Left renal pelvis (tissue), 4 donors: ENCODE measurements at regions not wholly inside any gene's neighbourhood (a gene's known extent, or its start where the extent isn't known, plus 50 kb on each side); places are given as distances from the start of the nearest gene placed in this dataset.

Source experiments
- DNase-seq, 4 donors: peaks; one replicate each; pipeline ENCODE4 v3.0.0-alpha.2; 2013; ENCODE audit warnings: low read depth in 4 of 4, low spot score in 3 of 4

DNA sequence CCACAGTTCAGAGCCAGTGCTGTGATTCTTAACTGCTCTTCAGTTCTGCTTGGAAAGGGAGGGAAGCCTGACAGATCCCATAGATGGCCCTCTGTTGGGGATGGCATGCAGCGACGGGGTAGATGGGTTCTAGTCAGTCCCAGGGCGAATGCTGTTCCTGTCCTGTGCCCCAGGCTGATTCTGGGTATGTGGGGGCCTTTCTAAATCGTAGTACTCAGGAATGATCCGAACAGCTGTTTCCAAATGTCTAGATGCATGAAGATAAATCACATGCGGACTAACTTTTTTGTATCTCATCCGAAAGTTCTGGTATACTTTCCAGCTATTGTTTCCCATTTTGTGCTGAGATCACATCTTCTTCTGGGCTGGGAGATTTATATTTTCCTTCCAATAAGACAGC, 186.0 kb upstream of the MKI67 start:
- DNase-seq: no peak

DNA sequence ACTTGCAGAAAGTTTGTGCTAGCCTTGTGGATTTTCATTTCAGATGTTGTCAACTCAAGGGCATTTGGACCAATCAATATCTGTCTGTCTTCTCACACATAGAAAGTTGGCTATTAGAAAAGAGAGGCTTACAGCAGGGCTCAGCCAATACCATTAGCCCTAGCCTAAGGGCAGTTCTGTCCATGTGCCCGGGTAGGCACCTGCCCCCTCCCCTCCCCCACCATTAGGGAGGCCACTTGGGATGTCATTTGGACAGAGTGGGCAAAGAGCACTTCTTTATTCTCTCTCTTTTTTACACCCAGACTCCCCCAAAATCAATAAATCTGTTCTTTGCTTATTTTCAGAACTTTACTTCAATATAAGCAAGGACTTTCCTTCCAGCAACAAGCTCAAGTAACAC, 188.5 kb upstream of the MKI67 start:
- no peak for DNase-seq

DNA sequence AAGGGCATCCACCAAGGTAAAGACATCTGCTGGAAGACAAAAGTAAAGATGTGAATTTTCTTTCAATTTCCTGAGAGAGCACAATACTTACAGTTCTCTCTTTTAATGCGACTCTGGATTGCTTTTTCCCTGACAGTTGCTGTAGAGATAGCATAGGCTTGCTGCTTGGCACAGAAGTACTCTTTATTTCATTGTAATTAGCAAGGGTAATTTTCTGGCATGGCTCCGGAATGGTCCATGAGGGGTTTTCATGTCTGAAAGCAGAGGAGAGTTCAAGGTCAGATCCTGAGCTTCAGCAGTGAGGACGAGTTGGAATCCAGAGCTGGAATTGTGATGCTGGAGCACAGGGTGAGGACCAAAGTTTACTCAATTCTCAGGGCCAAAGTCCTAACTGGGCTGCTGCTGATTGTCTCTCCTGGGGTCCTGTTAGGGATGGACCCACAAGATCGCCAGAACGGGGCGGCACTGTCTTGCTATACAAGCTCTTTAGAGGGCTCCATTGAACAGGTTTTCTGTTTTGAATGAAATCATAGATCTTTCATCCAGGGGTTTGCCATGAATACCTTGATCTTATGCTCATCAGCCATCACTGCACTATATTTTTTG, 190.0 kb upstream of the MKI67 start:
- no peak for DNase-seq

DNA sequence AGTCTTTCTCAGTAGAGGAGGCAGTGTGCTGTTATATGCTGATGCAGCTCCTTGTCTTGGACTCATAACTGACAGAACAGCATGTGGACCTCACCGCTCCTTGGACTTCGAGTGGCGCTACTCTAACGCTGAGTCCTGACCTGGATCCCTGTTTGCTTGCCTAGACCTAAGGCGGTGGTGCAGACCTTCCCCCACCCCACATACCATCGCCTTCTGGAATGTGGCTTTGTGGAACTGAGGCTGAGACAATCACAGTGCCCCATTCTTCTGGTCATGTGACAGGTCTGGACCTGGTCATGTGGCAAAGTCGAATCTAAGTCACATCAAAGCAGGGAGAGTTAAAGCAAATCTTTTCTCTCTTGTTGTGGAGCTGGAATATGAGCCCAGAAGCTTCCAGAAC, 190.7 kb upstream of the MKI67 start:
- DNase-seq: no peak

DNA sequence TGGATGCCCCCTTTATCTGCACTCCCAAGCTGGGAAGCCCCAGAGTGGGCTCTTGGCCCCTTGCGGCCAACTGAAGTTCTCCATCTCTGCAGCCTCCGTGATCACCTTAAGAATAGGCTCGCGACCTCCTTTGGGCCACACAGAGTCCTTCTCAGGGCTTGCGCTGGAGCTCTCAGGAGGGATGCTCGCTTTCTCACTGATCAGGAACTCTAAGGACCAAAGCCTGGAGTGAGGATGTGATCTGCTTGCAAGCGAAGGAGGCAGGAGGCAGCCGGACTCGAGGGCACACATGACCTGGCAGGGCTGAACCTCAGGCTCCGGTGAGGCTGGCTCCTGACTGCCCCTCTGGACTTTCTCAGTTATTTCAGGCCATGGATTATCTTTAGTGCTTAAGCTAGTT, 192.1 kb upstream of the MKI67 start:
- no peak for DNase-seq

DNA sequence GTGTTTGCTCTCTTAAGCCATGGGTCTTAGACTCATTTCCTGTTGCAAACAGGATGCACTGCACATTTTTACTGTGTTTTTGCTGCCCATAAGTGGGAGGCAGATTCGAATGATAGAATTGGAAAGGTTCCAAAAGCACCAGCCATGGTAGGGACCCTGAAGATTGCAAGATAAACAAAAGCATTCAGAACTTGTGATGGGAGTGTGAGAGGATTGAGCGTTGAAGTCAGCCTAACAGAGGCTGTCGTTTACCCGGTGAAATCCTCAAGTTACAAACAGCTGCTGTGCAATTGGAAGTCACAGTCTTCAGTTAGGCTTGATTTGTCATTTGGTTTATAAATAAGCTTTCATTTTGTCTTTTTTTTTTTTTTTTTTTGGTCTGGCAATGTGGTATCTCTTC, 192.7 kb upstream of the MKI67 start:
- DNase-seq: no peak

DNA sequence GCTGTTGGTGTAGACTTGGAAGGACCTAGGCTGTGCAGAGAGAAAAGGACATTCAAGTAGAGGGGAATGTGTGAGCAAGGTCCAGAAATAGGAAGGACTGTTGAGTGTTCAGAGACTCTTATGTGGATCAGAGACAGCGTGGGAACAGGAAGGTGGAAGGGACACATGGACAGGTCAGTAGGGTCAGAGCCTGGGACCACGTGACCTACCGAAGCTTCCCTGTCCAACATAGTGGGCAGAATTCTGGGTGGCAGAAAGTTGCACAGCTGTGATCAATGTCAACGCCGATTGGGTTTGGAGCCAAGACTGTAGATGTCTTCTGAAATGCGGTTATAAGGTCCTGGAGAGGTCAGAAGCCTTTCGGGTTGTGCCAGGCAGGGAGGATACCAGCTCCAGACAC, 195.9 kb upstream of the MKI67 start:
- no peak for DNase-seq

DNA sequence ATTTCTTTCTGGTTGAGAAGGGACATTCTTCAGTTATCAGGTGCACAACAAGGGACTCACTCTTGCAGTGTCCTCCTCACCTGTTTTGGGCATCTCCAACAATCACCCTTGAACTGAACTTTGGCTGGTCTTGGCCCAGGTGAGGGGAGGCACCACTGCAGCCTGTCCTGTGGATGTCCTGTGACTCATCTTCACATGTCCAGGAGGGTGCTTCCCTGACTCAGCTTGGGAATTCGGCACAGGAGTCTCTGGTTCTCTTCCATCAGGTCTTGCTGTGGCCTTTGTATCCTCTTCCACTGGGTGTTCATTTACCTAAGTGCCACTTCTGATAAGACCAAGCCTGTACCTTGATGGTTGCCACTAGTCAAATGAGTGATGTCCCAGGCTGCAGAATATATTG, 196.7 kb upstream of the MKI67 start:
- DNase-seq: no peak

DNA sequence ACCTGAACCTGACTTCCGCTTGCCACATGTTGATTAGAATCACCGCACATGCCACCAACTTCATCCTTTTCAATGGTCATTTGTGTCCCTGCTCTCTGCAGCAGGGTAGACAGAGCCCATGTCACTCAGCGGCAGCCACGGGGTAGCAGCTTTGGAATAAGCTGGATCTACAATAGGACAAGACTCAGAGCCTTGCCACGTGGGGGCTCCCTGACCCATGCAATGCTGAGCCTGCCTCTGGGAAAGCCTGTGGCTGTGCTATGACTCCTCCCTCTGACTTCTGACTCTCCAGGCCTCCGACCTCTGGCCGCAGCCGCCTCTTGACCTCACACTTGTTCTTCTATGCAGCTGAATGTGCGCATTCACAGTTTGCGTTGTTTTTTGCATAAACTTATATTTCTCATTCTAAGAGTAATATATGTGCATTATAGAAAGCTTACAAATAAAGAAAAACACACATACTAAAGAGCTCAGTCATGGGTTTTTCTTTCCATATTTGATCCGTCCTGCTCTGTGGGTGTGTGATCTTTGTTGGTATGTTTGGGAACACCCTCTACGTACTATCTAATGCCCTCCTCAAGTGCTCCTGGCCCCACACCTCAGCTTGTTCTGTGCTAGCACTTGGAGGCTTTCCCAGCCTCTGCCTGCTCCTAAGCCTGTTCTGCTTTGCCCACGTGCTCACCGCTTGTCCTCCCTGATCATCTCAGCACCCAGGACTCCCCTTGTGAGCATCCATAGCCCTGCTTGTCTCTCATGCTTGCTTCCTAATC, 198.0 kb upstream of the MKI67 start:
- no peak for DNase-seq

DNA sequence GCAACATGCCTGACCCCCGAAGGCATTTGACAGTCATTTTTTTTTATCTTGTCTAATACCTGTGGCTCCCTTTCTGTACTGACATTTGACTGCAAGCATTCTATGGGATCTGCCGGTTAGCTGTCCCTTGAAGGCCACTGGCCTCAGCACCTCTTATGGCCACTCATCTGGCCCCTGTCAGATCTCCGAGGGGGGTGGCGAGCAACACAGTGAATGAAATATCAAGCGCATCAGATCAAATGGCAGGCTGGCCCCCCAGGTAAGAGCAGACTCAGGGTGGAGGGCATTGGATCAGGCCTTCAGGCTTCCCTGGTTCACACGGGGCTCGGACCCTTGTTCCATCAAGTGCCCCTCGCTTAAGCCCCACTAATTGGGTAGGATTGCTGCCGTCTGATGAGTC, 199.6 kb upstream of the MKI67 start:
- no peak for DNase-seq

DNA sequence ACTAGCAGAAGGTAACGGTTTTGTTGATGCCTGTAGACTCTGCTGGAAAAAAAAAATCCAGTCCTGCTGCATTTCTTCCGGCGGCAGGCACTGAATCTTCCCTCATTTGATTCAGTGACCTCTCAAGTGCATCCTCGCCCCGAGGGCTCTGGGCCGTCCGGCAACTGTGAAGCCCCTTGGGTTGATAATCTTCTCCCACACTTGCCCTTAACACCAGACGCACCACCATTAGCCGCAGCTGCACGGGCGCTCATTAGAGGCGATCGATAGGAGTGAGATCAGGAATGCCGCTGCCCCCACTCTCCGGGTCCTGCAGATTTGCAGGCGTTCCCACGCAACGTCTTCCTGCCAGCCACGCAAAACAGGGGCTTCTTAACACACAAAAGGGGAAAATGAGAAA, 200.0 kb upstream of the MKI67 start:
- no peak for DNase-seq

DNA sequence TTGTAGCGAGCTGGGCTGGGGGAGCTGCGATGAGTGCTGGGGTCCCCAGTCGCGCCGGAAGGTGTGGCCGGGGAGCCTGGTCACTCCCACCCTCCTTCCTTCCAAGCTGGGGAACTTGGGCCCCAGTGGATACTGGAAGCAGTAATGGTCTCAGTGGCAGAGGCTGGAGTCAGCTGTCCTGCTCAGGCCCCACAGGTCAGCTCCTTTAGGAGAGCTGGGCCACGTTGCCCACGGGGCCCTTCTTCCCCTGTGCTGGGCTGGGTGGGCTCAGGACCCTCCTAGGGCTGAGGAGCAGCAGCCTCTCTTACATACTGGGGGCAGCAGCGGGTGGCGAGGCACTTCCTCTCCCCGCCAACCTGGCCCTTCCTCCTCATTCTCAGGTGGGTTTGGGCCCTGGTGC, 200.6 kb upstream of the MKI67 start:
- no peak for DNase-seq

DNA sequence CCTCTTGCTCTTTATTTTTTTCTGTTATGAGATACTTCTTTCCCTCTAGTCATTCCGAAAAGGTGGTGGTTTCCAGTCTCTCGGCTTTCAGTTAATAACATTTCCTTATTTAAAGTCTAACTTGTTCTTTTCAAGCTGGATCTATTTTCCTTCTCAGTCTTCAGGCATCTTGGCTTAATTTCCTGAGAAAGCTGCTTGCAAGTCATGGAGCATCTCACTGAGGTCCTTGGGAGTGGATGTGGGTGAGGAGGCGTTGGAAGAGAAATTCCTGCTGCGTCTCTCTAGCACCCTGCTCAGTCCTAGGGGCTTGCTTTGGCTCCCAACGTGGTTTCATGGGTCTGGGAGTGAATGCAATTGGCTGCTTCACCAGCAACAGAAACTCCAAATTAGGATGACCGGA, 210.2 kb upstream of the MKI67 start:
- no peak for DNase-seq

DNA sequence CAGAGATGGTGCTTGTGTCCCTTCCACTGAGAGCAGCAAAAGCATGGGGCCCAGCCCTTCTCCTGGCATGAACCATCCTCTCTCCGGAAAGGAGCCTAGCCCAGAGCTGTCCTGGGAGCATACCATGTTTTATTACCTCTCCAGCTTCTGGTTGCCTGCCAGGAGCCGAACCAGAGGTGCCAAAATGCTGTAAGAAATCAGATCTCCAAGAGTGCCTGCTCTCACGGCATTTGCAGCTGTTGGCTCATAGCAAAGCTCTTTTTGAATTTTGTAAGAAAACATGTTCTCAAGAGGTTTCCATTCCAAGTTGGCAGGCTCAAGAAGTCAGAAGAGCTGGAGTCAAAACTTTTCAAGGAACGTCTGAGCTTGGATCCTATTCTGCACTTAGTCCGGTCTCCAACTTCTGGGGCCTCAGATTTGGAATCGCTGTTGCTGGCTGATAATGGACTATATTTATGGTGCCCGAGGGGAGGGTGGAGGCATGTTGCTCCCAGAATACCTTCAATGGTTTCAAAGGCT, 211.7 kb upstream of the MKI67 start:
- no peak for DNase-seq

DNA sequence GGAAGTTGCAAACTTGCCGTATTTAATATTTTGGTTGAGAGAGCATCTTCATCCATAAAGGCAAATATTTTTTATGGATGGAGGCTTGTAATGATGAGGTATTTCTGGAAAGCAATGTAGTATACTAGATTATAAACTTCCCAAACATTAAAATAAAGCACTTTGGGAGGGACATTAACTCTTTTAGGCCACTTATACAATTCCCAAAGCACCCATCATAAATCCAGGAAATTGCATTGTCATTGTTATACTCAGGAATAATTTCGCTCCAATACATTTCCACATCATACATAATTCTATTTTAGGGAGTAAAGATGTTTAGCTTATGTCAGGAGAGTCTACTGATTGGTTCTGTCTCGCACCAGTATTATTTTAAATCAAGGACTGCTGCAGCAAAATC, 212.7 kb upstream of the MKI67 start:
- DNase-seq: no peak

DNA sequence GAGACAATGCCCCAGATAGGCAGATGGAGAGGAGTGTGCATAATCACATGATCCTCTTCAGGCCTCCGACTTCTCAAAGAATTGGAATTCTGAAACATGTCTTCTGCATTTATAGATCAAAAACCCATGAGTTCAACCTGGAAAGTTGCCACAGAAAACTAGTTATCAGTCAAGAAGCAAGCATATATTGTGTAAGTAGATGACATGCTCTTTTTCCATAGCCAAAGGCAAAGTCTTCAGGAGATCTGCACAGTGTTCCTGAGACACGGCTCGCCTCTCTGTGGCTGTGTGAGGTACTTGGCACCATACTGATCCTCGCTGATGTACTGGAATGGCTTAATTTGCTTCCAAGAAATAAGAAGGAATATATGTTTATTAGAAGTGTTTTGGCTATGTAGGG, 213.5 kb upstream of the MKI67 start:
- no peak for DNase-seq

DNA sequence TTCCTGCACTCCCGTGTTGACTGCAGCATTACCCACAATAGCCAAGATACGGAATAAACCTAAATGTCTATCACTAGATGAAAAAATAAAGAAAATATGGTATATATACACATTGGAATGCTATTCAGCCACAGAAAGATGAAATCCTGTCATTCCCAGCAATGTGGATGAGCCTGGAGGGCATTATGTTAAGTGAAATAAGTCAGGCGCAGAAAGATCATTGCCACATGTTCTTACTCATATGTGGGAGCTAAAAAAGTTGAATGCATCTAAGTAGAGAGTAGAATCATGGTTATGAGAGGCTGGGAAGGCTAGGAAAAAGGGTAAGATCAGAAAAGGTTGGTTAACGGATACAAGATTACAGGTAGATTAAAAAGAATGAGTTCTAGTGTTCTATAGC, 219.1 kb upstream of the MKI67 start:
- DNase-seq: no peak

DNA sequence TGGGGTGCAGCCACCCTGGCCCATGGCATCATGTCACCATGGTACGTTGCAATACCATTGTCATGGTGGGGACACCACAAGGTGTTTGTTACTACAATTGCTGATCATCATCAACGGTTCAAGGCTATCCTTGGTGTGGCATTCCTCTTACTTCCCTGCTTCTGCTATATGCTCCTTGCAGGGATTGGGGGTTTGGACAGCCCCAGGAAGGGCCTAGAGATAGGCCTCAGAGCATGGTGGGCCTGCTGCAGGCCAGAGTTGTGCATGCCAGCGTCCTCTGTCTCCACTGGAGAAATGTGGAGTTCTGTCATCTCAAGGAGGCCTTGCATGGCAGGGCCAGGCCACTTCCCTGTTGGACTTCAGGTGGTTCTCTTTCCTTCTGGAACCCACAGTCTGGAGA, 234.6 kb upstream of the MKI67 start:
- DNase-seq: no peak

DNA sequence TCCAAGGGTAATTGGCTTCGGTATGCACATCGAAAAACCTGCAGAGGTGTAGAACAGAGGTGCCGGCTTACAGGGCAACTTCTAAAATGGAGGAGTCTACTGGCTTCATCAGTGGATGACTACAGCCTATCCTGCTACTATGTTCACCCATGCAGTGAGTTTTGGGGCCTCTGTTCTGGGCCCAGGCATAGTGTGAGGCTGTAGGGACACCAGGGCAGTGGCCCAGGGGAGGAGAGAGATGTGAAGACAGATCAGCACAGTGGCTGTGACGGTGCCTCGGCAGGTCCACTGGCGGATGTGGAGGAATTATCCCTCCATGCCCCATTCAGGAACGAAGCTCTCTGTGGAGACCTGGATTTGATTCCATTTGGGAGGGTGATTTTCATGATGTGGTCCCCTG, 235.3 kb upstream of the MKI67 start:
- no peak for DNase-seq

DNA sequence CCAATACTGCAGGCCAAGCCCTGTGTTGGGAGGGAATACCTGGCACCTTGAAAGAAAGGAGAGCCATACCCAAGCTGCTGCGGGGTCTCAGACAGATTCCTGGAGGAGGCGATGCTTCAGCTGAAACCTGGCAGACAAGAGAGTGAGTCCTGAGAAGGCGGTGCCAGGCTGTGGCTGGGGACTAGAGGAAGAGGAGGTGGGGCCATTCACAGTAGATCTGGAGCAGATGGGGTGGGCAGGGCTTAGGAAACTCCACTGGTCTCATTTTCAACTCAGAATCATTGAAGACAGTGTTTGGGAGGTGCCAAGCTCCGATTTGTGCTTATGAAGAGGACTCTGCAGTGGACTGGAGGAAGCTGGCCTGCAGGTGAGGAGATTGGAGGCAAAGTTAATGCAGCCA, 236.3 kb upstream of the MKI67 start:
- DNase-seq: no peak

DNA sequence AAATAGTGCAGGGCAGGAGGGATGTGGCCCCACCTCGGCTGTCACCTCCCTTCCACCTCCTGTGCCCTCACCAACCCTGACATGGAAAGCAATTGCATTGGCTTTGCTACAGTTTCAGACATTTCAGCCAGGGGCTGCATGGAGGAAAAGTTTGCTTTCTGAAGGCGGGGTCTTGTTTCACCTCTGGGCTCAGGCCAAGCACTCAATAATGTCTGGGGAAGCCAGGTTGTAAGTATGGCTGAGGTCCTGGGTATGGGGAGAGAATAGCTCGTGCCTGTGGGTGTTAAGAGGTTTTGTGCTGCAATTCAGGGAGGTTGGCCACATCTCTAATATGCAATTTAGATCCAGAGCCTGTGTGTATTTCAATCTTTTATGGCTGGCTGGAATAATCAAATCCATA, 238.4 kb upstream of the MKI67 start:
- DNase-seq: no peak

DNA sequence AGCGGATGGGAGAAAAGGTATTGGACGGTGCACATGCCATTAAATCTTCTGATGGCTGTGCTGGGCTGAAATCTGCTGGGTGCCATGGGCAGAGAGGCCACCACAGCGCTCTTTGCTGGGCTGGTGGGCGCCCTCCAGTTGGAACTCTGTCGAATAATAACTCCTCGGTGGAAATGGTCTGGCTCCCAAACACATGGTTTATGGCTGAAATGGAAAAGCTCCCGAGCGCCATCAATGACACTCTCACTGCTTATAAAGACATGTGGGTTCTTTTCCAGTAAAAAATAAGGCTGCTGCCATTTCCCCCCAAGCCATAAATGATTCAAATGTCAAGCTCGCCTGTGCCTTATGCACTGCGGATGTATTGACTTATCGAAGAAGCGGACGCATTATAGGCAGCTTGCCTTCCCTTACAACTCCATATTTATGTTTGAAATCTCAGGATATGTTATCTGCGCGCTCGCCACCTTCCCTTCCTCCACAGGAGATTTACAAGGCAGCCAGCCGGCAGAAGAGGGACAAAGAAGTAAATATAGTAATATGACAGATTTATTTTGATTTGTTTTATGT, 239.0 kb upstream of the MKI67 start:
- no peak for DNase-seq
